IMR-90 (cell line): ENCODE measurements at regions not wholly inside any gene's neighbourhood (a gene's known extent, or its start where the extent isn't known, plus 50 kb on each side); places are given as distances from the start of the nearest gene placed in this dataset.

Experiments
- ATAC-seq: fragments of 200-7000 bp; cut with Tn5 transposase; 2 replicates; pipeline ENCODE4 v1.9.1; 2020; ENCODE audit warnings: low read depth, mild to moderate bottlenecking, moderate library complexity
- BruUV-seq: library from RNA; stranded (reverse); fragments of 400-500 nt; replicated peaks from 2 replicates; lab custom pipeline; 2021; lab: Mats Ljungman, UMichigan
- CTCF ChIA-PET: fragments of 300-600 bp; formaldehyde crosslinking; extraction: SDS; loops from one replicate; lab custom pipeline; 2021; ENCODE audit warnings: antibody characterized with exemption; lab: Yijun Ruan, JAX
- POLR2A ChIA-PET: fragments of 300-600 bp; sonication (Branson Sonifier 250); formaldehyde crosslinking; loops from one replicate; lab custom pipeline; 2022; ENCODE audit warnings: antibody characterized with exemption; ENCODE audit not compliant: unreplicated experiment; lab: Charles Lee
- DNase-seq: peaks from one replicate; pipeline ENCODE4 v3.0.0; 2013
- H2AFZ ChIP-seq: replicated peaks from 2 replicates; pipeline ENCODE3; 2013; ENCODE audit warnings: low read length, mild to moderate bottlenecking; ENCODE audit not compliant: poor library complexity
- H2AK5ac ChIP-seq: 2 replicates; pipeline ENCODE4 v1.6.1; 2013; ENCODE audit warnings: low read depth, low read length, inconsistent platforms
- H2AK9ac ChIP-seq: replicated peaks from 2 replicates; pipeline ENCODE3; 2013; ENCODE audit warnings: mild to moderate bottlenecking, low read depth, low read length, moderate library complexity; ENCODE audit not compliant: poor library complexity
- H2BK120ac ChIP-seq: 2 replicates; pipeline ENCODE4 v1.6.1; 2013; ENCODE audit warnings: low read depth, low read length, inconsistent platforms
- H2BK15ac ChIP-seq: 3 replicates; pipeline ENCODE4 v1.6.1; 2013; ENCODE audit warnings: low read depth, low read length, inconsistent platforms
- H2BK20ac ChIP-seq: 2 replicates; pipeline ENCODE4 v1.6.1; 2013; ENCODE audit warnings: low read depth, mild to moderate bottlenecking, inconsistent platforms, low read length, moderate library complexity
- H2BK5ac ChIP-seq: 2 replicates; pipeline ENCODE4 v1.6.1; 2013; ENCODE audit warnings: mild to moderate bottlenecking, low read depth, low read length, inconsistent platforms; ENCODE audit not compliant: poor library complexity, severe bottlenecking
- H3K14ac ChIP-seq: replicated peaks from 2 replicates; pipeline ENCODE4 v1.6.1; 2013; ENCODE audit warnings: low read depth, low read length, inconsistent platforms
- H3K18ac ChIP-seq: 2 replicates; pipeline ENCODE4 v1.6.1; 2013; ENCODE audit warnings: low read depth, low read length, control low read depth
- H3K23ac ChIP-seq: 2 replicates; pipeline ENCODE4 v1.6.1; 2013; ENCODE audit warnings: low read depth, low read length, inconsistent platforms
- H3K27ac ChIP-seq: 2 replicates; pipeline ENCODE4 v1.5.1; 2013; ENCODE audit warnings: mild to moderate bottlenecking, control low read depth, low read length; ENCODE audit not compliant: insufficient read depth
- H3K27me3 ChIP-seq: 2 replicates; pipeline ENCODE4 v1.6.1; 2013; ENCODE audit warnings: low read length; ENCODE audit not compliant: control insufficient read depth, insufficient read depth
- H3K36me3 ChIP-seq: 2 replicates; pipeline ENCODE4 v1.6.1; 2013; ENCODE audit warnings: low read length, mixed read lengths; ENCODE audit not compliant: control insufficient read depth, insufficient read depth
- H3K4ac ChIP-seq: 2 replicates; pipeline ENCODE4 v1.6.1; 2013; ENCODE audit warnings: low read depth, low read length, inconsistent platforms
- H3K4me1 ChIP-seq: 2 replicates; pipeline ENCODE4 v1.6.1; 2013; ENCODE audit warnings: low read length, mixed read lengths; ENCODE audit not compliant: control insufficient read depth, insufficient read depth
- H3K4me2 ChIP-seq: 2 replicates; pipeline ENCODE4 v1.6.1; 2013; ENCODE audit warnings: low read depth, mild to moderate bottlenecking, control low read depth, low read length, moderate library complexity
- H3K4me3 ChIP-seq: 2 replicates; pipeline ENCODE4 v1.5.1; 2013; ENCODE audit warnings: low read depth, mild to moderate bottlenecking, control low read depth, low read length, moderate library complexity; ENCODE audit not compliant: insufficient read depth
- H3K56ac ChIP-seq: 2 replicates; pipeline ENCODE4 v1.6.1; 2013; ENCODE audit warnings: low read length, inconsistent platforms; ENCODE audit not compliant: insufficient read depth; ENCODE audit errors: extremely low read depth
- H3K79me1 ChIP-seq, 2 experiments: 2 replicates each; pipeline ENCODE4 v1.6.1; 2013; ENCODE audit warnings: low read length in 2 of 2, inconsistent platforms in 1 of 2, low read depth in 1 of 2
- H3K9ac ChIP-seq: 2 replicates; pipeline ENCODE4 v1.6.1; 2013; ENCODE audit warnings: low read depth, low read length, control low read depth
- H3K9me1 ChIP-seq: 2 replicates; pipeline ENCODE4 v1.6.1; 2013; ENCODE audit warnings: low read length, inconsistent platforms; ENCODE audit not compliant: insufficient read depth
- H3K9me3 ChIP-seq: 2 replicates; pipeline ENCODE4 v1.6.1; 2013; ENCODE audit warnings: low read length; ENCODE audit not compliant: control insufficient read depth, insufficient read depth
- H4K20me1 ChIP-seq: 2 replicates; pipeline ENCODE4 v1.6.1; 2013; ENCODE audit warnings: low read length, inconsistent platforms; ENCODE audit not compliant: insufficient read depth
- H4K5ac ChIP-seq: 2 replicates; pipeline ENCODE4 v1.6.1; 2013; ENCODE audit warnings: mild to moderate bottlenecking, low read depth, low read length, control low read depth
- H4K8ac ChIP-seq, 2 experiments: 2 replicates each; pipeline ENCODE4 v1.6.1; 2013; ENCODE audit warnings: low read depth in 2 of 2, low read length in 2 of 2, control low read depth in 1 of 2, inconsistent platforms in 1 of 2
- H4K91ac ChIP-seq: 2 replicates; pipeline ENCODE4 v1.6.1; 2013; ENCODE audit warnings: low read depth, low read length, inconsistent platforms; ENCODE audit not compliant: insufficient read depth
- BHLHE40 ChIP-seq: fragments of 150-350 bp; IDR thresholded peaks from 2 replicates; pipeline ENCODE4 v1.6.1; 2016; ENCODE audit warnings: mild to moderate bottlenecking, low read depth, low read length
- CEBPB ChIP-seq: IDR thresholded peaks from 2 replicates; pipeline ENCODE4 v1.6.1; 2012; ENCODE audit warnings: low read depth, low read length, improper control_type of control experiment
- CHD1 ChIP-seq: IDR thresholded peaks from 2 replicates; pipeline ENCODE4 v1.6.1; 2012; ENCODE audit warnings: low read depth, low read length, improper control_type of control experiment
- FOS ChIP-seq: fragments of 150-350 bp; IDR thresholded peaks from 2 replicates; pipeline ENCODE4 v1.6.1; 2016; ENCODE audit warnings: low read depth, low read length
- MAFK ChIP-seq: IDR thresholded peaks from 2 replicates; pipeline ENCODE4 v1.6.1; 2012; ENCODE audit warnings: low read depth, low read length, improper control_type of control experiment
- MAZ ChIP-seq: IDR thresholded peaks from 2 replicates; pipeline ENCODE4 v1.6.1; 2012; ENCODE audit warnings: low read depth, mild to moderate bottlenecking, low read length, improper control_type of control experiment, moderate library complexity, borderline replicate concordance
- MXI1 ChIP-seq: IDR thresholded peaks from 2 replicates; pipeline ENCODE4 v1.6.1; 2012; ENCODE audit warnings: low read depth, mild to moderate bottlenecking, low read length, moderate library complexity, borderline replicate concordance
- NFE2L2 ChIP-seq: fragments of 150-350 bp; IDR thresholded peaks from 2 replicates; pipeline ENCODE4 v1.6.1; 2016; ENCODE audit warnings: low read depth, mild to moderate bottlenecking, low read length
- POLR2A ChIP-seq: IDR thresholded peaks from 2 replicates; pipeline ENCODE4 v1.6.1; 2012; ENCODE audit warnings: mild to moderate bottlenecking, low read depth, low read length
- RAD21 ChIP-seq: IDR thresholded peaks from 2 replicates; pipeline ENCODE4 v1.6.1; 2012; ENCODE audit warnings: low read length, improper control_type of control experiment
- RCOR1 ChIP-seq: IDR thresholded peaks from 2 replicates; pipeline ENCODE4 v1.6.1; 2012; ENCODE audit warnings: mild to moderate bottlenecking, low read length, improper control_type of control experiment; ENCODE audit not compliant: insufficient replicate concordance
- RFX5 ChIP-seq: IDR thresholded peaks from 2 replicates; pipeline ENCODE4 v1.8.0; 2012; ENCODE audit warnings: low read depth, mild to moderate bottlenecking, low read length, moderate library complexity
- SMC3 ChIP-seq: fragments of 150-350 bp; IDR thresholded peaks from 2 replicates; pipeline ENCODE4 v1.6.1; 2016; ENCODE audit warnings: low read depth, mild to moderate bottlenecking, antibody characterized with exemption, low read length, moderate library complexity
- WGBS, 2 experiments: methylation state at CpG; one replicate each; pipeline versions ENCODE4 v1.1.5 to v1.1.7; 2013; ENCODE audit warnings: missing lambda C conversion rate in 2 of 2; ENCODE audit not compliant: insufficient read length in 1 of 2; ENCODE audit errors: extremely low coverage in 2 of 2; 5-methylcytosine and 5-hydroxymethylcytosine counted together
- dilution Hi-C: fragments of 300-500 bp; cut with HindIII; formaldehyde crosslinking; loops from one replicate; pipeline ENCODE4 v1.14.3; 2018; ENCODE audit warnings: low sequenced_read_pairs; ENCODE audit not compliant: unreplicated experiment
- in situ Hi-C: fragments of 300-500 bp; cut with MboI; formaldehyde crosslinking; loops from 3 replicates; pipeline ENCODE4 v1.14.3; 2019; ENCODE audit warnings: low sequenced_read_pairs, inconsistent platforms, mixed read lengths
- intact Hi-C: fragments of 100-400 bp; cut with micrococcal nuclease; formaldehyde crosslinking; loops from 2 replicates; pipeline ENCODE4 v1.10.0; 2022
- TF ChIP-seq, protein P1 (sequence below): conservative IDR thresholded peaks from 2 replicates; pipeline ENCODE4 v1.5.1; 2012; ENCODE audit warnings: mild to moderate bottlenecking, low read depth, low read length, improper control_type of control experiment
- TF ChIP-seq, protein P2 (sequence below): fragments of 150-350 bp; IDR thresholded peaks from 2 replicates; pipeline ENCODE4 v1.6.1; 2016; ENCODE audit warnings: low read depth, mild to moderate bottlenecking, low read length, moderate library complexity, borderline replicate concordance
- TF ChIP-seq, protein P3 (sequence below): fragments of 150-350 bp; IDR thresholded peaks from 2 replicates; pipeline ENCODE4 v1.6.1; 2017; ENCODE audit warnings: mild to moderate bottlenecking, antibody characterized with exemption, low read length, low read depth

DNA sequence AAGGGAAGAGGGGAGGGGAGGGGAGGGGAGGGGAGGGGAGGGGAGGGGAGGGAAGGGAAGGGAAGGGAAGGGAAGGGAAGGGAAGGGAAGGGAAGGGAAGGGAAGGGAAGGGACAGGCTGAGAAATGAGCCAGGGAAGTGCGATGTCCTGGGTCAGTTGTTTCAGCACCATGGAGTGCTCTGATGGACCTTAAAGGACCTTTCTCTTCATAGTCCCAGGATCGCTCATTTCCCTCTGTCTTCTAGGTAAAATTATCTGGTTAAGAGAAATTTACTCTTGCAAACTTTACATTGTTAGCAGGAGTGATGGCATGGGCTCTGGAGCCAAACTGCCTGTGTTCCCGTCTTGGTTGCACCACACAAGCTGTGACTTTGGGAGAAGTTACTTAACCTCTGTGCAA, 357.8 kb downstream of the MATN1 start:
- Histone ChIP-seq H3K18ac (no peak overlapping the region), H2BK20ac (no peak overlapping the region), H2BK120ac (no peak overlapping the region), H4K8ac (no peak overlapping the region), H3K9me1 (no peaks in the 10 kb centered on the region), H3K27me3 (no peaks in the 10 kb centered on the region), H3K79me1 (no peaks in the 10 kb centered on the region), H3K4me2 (no peak overlapping the region), H3K14ac (no peak overlapping the region), H3K4me3 (no peak overlapping the region), H3K4ac (no peak overlapping the region), H4K91ac (no peak overlapping the region), H3K9me3 (no peaks in the 10 kb centered on the region), H3K36me3 (no peaks in the 10 kb centered on the region), H4K20me1 (no peaks in the 10 kb centered on the region), H3K23ac (no peak overlapping the region), H3K56ac (no peak overlapping the region), H4K5ac (no peak overlapping the region), H2BK5ac (no peak overlapping the region), H3K9ac (no peak overlapping the region), H2AK9ac (no peak overlapping the region), H3K27ac (no peak overlapping the region), H2AFZ (no peak overlapping the region), H3K4me1 (no peaks in the 10 kb centered on the region), H2AK5ac (no peak overlapping the region), H2BK15ac (no peak overlapping the region)
- ATAC-seq (no peak), DNase-seq (no peak)
- no TSS peak for BruUV-seq
- WGBS, 2 experiments: no CpG with 5 or more reads among the region's 3 CpGs
- ChIA-PET POLR2A (no interaction called here), CTCF (interaction anchor here (2.5 kb wide), 1 partner anchor 15 kb away, joined by 12 read pairs; no protein-coding TSS in a partner anchor)
- in situ Hi-C loops (no loop called here), dilution Hi-C loops (no loop called here), intact Hi-C loops (no loop called here)
- TF ChIP-seq CHD1 (no peak), NFE2L2 (no peak), MAZ (no peak), SMC3 (no peak), MXI1 (no peak), RFX5 (no peak), RCOR1 (no peak), MAFK (no peak), BHLHE40 (no peak), POLR2A (no peak), RAD21 (no peak), CEBPB (no peak), FOS (no peak)
- TF ChIP-seq, protein P1, sequence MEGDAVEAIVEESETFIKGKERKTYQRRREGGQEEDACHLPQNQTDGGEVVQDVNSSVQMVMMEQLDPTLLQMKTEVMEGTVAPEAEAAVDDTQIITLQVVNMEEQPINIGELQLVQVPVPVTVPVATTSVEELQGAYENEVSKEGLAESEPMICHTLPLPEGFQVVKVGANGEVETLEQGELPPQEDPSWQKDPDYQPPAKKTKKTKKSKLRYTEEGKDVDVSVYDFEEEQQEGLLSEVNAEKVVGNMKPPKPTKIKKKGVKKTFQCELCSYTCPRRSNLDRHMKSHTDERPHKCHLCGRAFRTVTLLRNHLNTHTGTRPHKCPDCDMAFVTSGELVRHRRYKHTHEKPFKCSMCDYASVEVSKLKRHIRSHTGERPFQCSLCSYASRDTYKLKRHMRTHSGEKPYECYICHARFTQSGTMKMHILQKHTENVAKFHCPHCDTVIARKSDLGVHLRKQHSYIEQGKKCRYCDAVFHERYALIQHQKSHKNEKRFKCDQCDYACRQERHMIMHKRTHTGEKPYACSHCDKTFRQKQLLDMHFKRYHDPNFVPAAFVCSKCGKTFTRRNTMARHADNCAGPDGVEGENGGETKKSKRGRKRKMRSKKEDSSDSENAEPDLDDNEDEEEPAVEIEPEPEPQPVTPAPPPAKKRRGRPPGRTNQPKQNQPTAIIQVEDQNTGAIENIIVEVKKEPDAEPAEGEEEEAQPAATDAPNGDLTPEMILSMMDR: no peak
- TF ChIP-seq, protein P2, sequence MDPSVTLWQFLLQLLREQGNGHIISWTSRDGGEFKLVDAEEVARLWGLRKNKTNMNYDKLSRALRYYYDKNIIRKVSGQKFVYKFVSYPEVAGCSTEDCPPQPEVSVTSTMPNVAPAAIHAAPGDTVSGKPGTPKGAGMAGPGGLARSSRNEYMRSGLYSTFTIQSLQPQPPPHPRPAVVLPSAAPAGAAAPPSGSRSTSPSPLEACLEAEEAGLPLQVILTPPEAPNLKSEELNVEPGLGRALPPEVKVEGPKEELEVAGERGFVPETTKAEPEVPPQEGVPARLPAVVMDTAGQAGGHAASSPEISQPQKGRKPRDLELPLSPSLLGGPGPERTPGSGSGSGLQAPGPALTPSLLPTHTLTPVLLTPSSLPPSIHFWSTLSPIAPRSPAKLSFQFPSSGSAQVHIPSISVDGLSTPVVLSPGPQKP: no peak
- TF ChIP-seq, protein P3, sequence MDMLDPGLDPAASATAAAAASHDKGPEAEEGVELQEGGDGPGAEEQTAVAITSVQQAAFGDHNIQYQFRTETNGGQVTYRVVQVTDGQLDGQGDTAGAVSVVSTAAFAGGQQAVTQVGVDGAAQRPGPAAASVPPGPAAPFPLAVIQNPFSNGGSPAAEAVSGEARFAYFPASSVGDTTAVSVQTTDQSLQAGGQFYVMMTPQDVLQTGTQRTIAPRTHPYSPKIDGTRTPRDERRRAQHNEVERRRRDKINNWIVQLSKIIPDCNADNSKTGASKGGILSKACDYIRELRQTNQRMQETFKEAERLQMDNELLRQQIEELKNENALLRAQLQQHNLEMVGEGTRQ: no peak
